Endodermal cell (in vitro differentiated cells): ENCODE measurements at regions not wholly inside any gene's neighbourhood (a gene's known extent, or its start where the extent isn't known, plus 50 kb on each side); places are given as distances from the start of the nearest gene placed in this dataset.

Experiments
- DNase-seq: peaks from one replicate; pipeline ENCODE4 v3.0.0-alpha.2; 2017
- H3K27ac ChIP-seq: 2 replicates; pipeline ENCODE4 v1.5.1; 2013; ENCODE audit warnings: mild to moderate bottlenecking, low read depth, low read length, moderate library complexity
- H3K27me3 ChIP-seq: 2 replicates; pipeline ENCODE4 v1.6.1; 2013; ENCODE audit warnings: mild to moderate bottlenecking, low read length, moderate library complexity; ENCODE audit not compliant: insufficient read depth, control insufficient read depth, poor library complexity, severe bottlenecking
- H3K36me3 ChIP-seq: 2 replicates; pipeline ENCODE4 v1.7.0; 2013; ENCODE audit warnings: mild to moderate bottlenecking, low read length, moderate library complexity; ENCODE audit not compliant: control insufficient read depth, insufficient read depth
- H3K4me1 ChIP-seq: one replicate; pipeline ENCODE4 v1.7.0; 2013; ENCODE audit warnings: low read length; ENCODE audit not compliant: control insufficient read depth, insufficient read depth
- H3K4me3 ChIP-seq: 2 replicates; pipeline ENCODE4 v1.5.1; 2013; ENCODE audit warnings: mild to moderate bottlenecking, low read length, moderate library complexity
- H3K9ac ChIP-seq: 2 replicates; pipeline ENCODE4 v1.6.1; 2013; ENCODE audit warnings: mild to moderate bottlenecking, low read length, moderate library complexity; ENCODE audit not compliant: poor library complexity, severe bottlenecking; ENCODE audit errors: extremely low read depth
- H3K9me3 ChIP-seq: 2 replicates; pipeline ENCODE4 v1.6.1; 2013; ENCODE audit warnings: mild to moderate bottlenecking, low read length, moderate library complexity; ENCODE audit not compliant: control insufficient read depth
- H3K27ac Mint-ChIP-seq: 2 replicates; pipeline ENCODE4 v1.8.0; 2020; ENCODE audit warnings: mixed read lengths
- H3K27me3 Mint-ChIP-seq: 2 replicates; pipeline ENCODE4 v1.8.0; 2021; ENCODE audit warnings: mild to moderate bottlenecking, mixed read lengths; ENCODE audit not compliant: insufficient read depth
- H3K36me3 Mint-ChIP-seq: 2 replicates; pipeline ENCODE4 v1.8.0; 2020; ENCODE audit warnings: low read depth, mixed read lengths
- H3K4me1 Mint-ChIP-seq: 2 replicates; pipeline ENCODE4 v1.8.0; 2020; ENCODE audit warnings: mixed read lengths
- H3K4me3 Mint-ChIP-seq: 2 replicates; pipeline ENCODE4 v1.8.0; 2020; ENCODE audit warnings: mild to moderate bottlenecking, moderate library complexity, mixed read lengths
- H3K9me3 Mint-ChIP-seq: 2 replicates; pipeline ENCODE4 v1.8.0; 2020; ENCODE audit warnings: mild to moderate bottlenecking, mixed read lengths
- WGBS, 2 experiments: methylation state at CpG; one replicate each; pipeline versions ENCODE4 v1.1.5 to v1.1.7; 2013; ENCODE audit warnings: missing lambda C conversion rate in 2 of 2, mixed read lengths in 1 of 2; ENCODE audit not compliant: insufficient coverage in 1 of 2, insufficient read length in 1 of 2; 5-methylcytosine and 5-hydroxymethylcytosine counted together
- TF ChIP-seq, protein P1 (sequence below): fragments of 200-600 bp; sonication (generic); conservative IDR thresholded peaks from 2 replicates; pipeline ENCODE4 v1.5.0; 2021; ENCODE audit warnings: antibody characterized with exemption, mild to moderate bottlenecking

GRCh38 chr16:63135069-63135468 lies 1098.8 kb upstream of the CDH8 start:
- 82 to 93% methylated on average over 2 of the region's 2 CpGs for WGBS, 2 experiments
- Histone ChIP-seq H3K27me3 (no peaks in the 10 kb centered on the region), H3K4me3 (no peak overlapping the region), H3K9ac (no peak overlapping the region), H3K36me3 (no peaks in the 10 kb centered on the region), H3K9me3 (no peaks in the 10 kb centered on the region), H3K27ac (no peak overlapping the region), H3K4me1 (no peaks in the 10 kb centered on the region)
- peaks cover 2% of the 10 kb centered on the region for H3K9me3 Mint-ChIP-seq
- TF ChIP-seq, protein P1, sequence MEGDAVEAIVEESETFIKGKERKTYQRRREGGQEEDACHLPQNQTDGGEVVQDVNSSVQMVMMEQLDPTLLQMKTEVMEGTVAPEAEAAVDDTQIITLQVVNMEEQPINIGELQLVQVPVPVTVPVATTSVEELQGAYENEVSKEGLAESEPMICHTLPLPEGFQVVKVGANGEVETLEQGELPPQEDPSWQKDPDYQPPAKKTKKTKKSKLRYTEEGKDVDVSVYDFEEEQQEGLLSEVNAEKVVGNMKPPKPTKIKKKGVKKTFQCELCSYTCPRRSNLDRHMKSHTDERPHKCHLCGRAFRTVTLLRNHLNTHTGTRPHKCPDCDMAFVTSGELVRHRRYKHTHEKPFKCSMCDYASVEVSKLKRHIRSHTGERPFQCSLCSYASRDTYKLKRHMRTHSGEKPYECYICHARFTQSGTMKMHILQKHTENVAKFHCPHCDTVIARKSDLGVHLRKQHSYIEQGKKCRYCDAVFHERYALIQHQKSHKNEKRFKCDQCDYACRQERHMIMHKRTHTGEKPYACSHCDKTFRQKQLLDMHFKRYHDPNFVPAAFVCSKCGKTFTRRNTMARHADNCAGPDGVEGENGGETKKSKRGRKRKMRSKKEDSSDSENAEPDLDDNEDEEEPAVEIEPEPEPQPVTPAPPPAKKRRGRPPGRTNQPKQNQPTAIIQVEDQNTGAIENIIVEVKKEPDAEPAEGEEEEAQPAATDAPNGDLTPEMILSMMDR, result no peak
- no peaks in the 10 kb centered on the region for H3K4me1 Mint-ChIP-seq
- no peak for DNase-seq
- H3K27me3 Mint-ChIP-seq, result no peaks in the 10 kb centered on the region
- no peaks in the 10 kb centered on the region for H3K36me3 Mint-ChIP-seq
- no peak overlapping the region for H3K27ac Mint-ChIP-seq
- H3K4me3 Mint-ChIP-seq, result no peak overlapping the region

DNA sequence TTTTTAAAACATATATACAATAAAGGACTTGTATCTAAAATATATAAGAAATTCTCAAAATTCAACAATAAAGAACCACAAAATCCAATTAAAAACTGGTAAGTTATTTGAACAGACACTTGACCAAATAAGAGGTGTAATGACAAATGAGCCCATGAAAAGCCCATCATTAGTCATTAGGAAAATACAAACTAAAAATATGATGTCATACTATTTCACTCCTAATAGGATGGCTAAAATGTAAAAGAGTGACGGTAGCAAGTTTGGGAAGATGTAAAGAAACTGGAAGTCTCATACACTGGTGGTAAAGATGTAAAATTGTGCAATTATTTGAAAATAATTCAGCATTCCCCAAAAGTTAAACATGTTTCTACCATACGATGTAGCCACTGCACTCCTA lies 1095.3 kb upstream of the CDH8 start:
- no peaks in the 10 kb centered on the region for H3K4me1 ChIP-seq
- DNase-seq, result no peak
- no peak overlapping the region for H3K4me3 Mint-ChIP-seq
- TF ChIP-seq, protein P1, result no peak
- no peak overlapping the region for H3K9ac ChIP-seq
- no peaks in the 10 kb centered on the region for H3K36me3 Mint-ChIP-seq
- H3K4me1 Mint-ChIP-seq, result no peaks in the 10 kb centered on the region
- no peaks in the 10 kb centered on the region for H3K27me3 ChIP-seq
- 100% methylated on average over 2 of the region's 2 CpGs; no CpG with 5 or more reads in 1 of the 2 experiments for WGBS, 2 experiments
- no peaks in the 10 kb centered on the region for H3K36me3 ChIP-seq
- no peak overlapping the region for H3K27ac ChIP-seq
- H3K9me3 ChIP-seq, result no peaks in the 10 kb centered on the region
- H3K27me3 Mint-ChIP-seq, result no peaks in the 10 kb centered on the region
- H3K4me3 ChIP-seq, result no peak overlapping the region
- H3K27ac Mint-ChIP-seq, result no peak overlapping the region
- H3K9me3 Mint-ChIP-seq, result peaks cover 7% of the 10 kb centered on the region

GRCh38 chr16:63130942-63131341 lies 1094.7 kb upstream of the CDH8 start:
- Histone ChIP-seq H3K4me1 (no peaks in the 10 kb centered on the region), H3K9ac (no peak overlapping the region), H3K27me3 (no peaks in the 10 kb centered on the region), H3K27ac (no peak overlapping the region), H3K4me3 (no peak overlapping the region), H3K9me3 (no peaks in the 10 kb centered on the region), H3K36me3 (no peaks in the 10 kb centered on the region)
- H3K27me3 Mint-ChIP-seq, result no peaks in the 10 kb centered on the region
- no peak for DNase-seq
- no peaks in the 10 kb centered on the region for H3K36me3 Mint-ChIP-seq
- H3K4me1 Mint-ChIP-seq, result no peaks in the 10 kb centered on the region
- H3K27ac Mint-ChIP-seq, result no peak overlapping the region
- peaks cover 7% of the 10 kb centered on the region for H3K9me3 Mint-ChIP-seq
- H3K4me3 Mint-ChIP-seq, result no peak overlapping the region
- TF ChIP-seq, protein P1, result no peak
- WGBS, 2 experiments, result 94% methylated on average over 4 of the region's 4 CpGs; no CpG with 5 or more reads in 1 of the 2 experiments
